Activated CD8-positive, alpha-beta T cell treated with anti-CD3 and anti-CD28 coated beads, Interleukin-2, amount 10 ng/mL, durations not matched to agents 7 days and 5 days (primary cell): ENCODE measurements at regions not wholly inside any gene's neighbourhood (a gene's known extent, or its start where the extent isn't known, plus 50 kb on each side); places are given as distances from the start of the nearest gene placed in this dataset.

Source experiments
- ATAC-seq: fragments of 150-1000 bp; cut with Tn5 transposase; one replicate; pipeline ENCODE4 v1.10.0; 2021; ENCODE audit warnings: moderate library complexity
- CTCF ChIA-PET: fragments of 350-600 bp; sonication (Branson Sonifier 250); formaldehyde crosslinking; loops from one replicate; lab custom pipeline; 2021; ENCODE audit warnings: antibody characterized with exemption; lab: Charles Lee
- POLR2A ChIA-PET: fragments of 350-600 bp; sonication (Branson Sonifier 250); formaldehyde crosslinking; loops from one replicate; lab custom pipeline; 2021; ENCODE audit warnings: antibody characterized with exemption; lab: Charles Lee
- DNase-seq: peaks from one replicate; pipeline ENCODE4 v3.0.0-alpha.2; 2020
- H3K27ac Mint-ChIP-seq: one replicate; pipeline ENCODE4 v1.8.0; 2021; ENCODE audit warnings: mild to moderate bottlenecking, mixed read lengths
- H3K27me3 Mint-ChIP-seq: one replicate; pipeline ENCODE4 v1.8.0; 2021; ENCODE audit warnings: low read depth, mixed read lengths
- H3K36me3 Mint-ChIP-seq: one replicate; pipeline ENCODE4 v1.8.0; 2021; ENCODE audit warnings: low read depth, mixed read lengths
- H3K4me1 Mint-ChIP-seq: one replicate; pipeline ENCODE4 v1.8.0; 2021; ENCODE audit warnings: low read depth, mixed read lengths
- H3K4me3 Mint-ChIP-seq: one replicate; pipeline ENCODE4 v1.8.0; 2021; ENCODE audit warnings: mild to moderate bottlenecking, mixed read lengths
- H3K9me3 Mint-ChIP-seq: one replicate; pipeline ENCODE4 v1.8.0; 2022; ENCODE audit warnings: mixed read lengths; ENCODE audit not compliant: insufficient read depth

DNA sequence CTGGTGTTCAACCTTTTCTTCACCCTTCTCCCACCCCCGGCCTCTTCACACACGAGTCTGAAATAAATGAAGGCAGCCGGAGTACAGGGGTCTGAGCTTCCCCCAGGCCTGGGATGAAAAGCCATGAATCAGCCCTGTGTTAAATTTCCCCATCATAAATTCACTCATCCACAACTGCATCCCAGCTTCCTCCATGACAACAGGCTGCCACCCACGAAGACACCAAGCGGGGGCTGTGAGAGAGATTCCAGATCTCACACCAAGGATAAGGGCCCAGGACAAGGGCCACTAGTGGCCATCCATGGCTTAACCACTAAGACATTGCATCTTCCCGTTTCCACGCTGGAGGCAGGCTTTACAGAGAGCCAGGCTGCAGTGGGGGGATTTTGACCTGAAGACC lies 93.9 kb upstream of the NCOR2 start:
- DNase-seq (no peak), ATAC-seq (no peak)
- Mint-ChIP-seq H3K27ac (no peak overlapping the region), H3K27me3 (peaks cover 3% of the 10 kb centered on the region), H3K4me1 (no peaks in the 10 kb centered on the region), H3K9me3 (no peaks in the 10 kb centered on the region), H3K36me3 (no peaks in the 10 kb centered on the region), H3K4me3 (no peak overlapping the region)
- POLR2A ChIA-PET, result no interaction called here
- CTCF ChIA-PET, result no interaction called here

DNA sequence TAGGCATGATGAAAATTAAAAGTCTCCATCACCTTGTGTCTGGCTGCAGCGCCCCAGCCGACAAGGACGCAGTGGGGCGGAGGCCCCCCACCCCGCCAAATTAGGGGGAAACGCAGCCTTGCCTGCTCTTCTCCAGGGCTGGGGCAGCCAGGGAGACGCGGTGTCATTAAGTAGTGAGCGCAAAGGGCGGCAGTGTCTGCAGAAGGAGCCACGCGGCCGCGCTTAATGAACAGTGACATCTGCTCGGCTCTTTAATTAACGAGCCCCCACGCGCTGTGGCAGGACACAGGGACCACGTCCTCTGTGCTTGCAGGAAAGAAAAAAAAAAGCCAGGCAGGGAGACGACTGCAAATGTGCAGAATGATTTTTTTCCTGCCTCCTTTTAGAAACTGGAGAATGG lies 93.4 kb upstream of the NCOR2 start:
- ATAC-seq, result no peak
- Mint-ChIP-seq H3K27ac (no peak overlapping the region), H3K4me1 (no peaks in the 10 kb centered on the region), H3K9me3 (no peaks in the 10 kb centered on the region), H3K4me3 (no peak overlapping the region), H3K27me3 (peaks cover 6% of the 10 kb centered on the region), H3K36me3 (no peaks in the 10 kb centered on the region)
- DNase-seq, result no peak
- ChIA-PET CTCF (no interaction called here), POLR2A (no interaction called here)

DNA sequence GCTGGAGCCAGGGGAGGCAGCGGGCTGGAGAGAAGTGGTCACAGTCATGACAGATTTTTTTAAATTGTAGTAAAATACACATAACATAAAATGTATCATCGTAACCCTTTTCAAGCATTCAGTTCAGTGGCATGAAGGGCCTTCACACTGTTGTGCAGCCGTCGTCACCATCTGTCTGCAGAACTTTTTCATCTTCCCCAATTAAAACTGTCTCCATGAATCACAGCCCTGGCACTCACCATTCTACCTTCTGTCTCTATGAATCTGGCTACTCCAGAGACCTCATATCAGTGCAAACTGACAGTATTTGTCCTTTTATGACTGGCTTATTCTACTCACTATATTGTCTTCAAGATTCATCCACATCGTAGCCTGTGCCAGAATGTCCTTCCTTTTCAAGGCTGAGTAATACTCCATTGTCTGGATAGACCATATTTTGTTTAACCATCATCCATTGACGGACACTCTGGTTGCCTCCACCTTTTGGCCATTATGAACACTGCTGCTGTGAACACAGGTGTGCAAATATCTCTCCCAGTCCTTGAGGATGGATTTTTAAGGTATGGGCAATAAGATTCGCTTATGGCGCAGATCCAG lies 91.5 kb upstream of the NCOR2 start:
- Mint-ChIP-seq H3K27me3 (peaks cover 8% of the 10 kb centered on the region), H3K9me3 (no peaks in the 10 kb centered on the region), H3K27ac (no peak overlapping the region), H3K36me3 (no peaks in the 10 kb centered on the region), H3K4me1 (no peaks in the 10 kb centered on the region), H3K4me3 (no peak overlapping the region)
- ChIA-PET CTCF (no interaction called here), POLR2A (no interaction called here)
- ATAC-seq (no peak), DNase-seq (no peak)

DNA sequence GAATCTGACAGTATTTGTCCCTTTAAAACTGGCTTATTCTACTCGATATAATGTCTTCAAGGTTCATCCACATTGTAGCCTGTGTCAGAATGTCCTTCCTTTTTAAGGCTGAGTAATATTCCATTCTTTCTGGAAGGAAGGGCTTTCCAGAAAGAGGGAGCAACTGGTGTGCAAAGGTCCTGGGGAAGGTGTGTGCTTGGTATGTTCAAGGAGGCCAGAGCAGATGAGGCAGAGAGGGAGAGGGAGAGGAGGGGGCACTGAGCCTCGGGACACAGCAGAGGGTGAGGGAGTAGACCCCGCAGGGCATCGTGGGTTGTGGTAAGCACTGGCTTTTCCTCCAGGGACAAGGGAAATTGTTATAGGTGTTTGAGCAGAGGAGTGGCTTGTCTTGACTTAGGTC lies 90.9 kb upstream of the NCOR2 start:
- H3K9me3 Mint-ChIP-seq, result no peaks in the 10 kb centered on the region
- ChIA-PET CTCF (no interaction called here), POLR2A (no interaction called here)
- H3K27me3 Mint-ChIP-seq, result peaks cover 11% of the 10 kb centered on the region
- no peaks in the 10 kb centered on the region for H3K4me1 Mint-ChIP-seq
- H3K27ac Mint-ChIP-seq, result no peak overlapping the region
- DNase-seq (no peak), ATAC-seq (no peak)
- H3K36me3 Mint-ChIP-seq, result no peaks in the 10 kb centered on the region
- H3K4me3 Mint-ChIP-seq, result no peak overlapping the region

DNA sequence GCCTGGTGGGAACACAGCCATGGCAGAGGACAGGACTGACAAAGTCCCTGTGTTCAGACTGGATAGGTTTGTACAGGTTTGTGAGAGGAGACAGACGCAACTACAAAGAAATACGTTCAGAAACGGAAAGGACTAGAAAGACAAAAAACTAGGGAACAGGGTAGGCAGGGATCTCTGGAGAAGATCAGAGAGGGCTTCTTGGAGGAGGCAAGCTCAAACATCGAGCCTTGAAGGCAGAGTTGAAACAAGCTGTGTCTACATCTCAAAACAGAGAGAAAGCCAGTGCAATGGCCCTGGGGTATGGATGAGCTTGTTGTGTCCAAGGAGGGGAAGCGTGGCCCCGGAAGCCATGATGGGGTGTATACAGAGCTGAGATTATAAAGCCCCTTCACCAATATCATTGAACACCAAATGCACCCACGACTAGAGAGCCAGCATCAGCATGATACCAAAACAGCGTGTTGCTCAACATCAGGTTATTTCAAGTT lies 89.6 kb upstream of the NCOR2 start:
- no peak overlapping the region for H3K27ac Mint-ChIP-seq
- no peak for DNase-seq
- H3K36me3 Mint-ChIP-seq, result no peaks in the 10 kb centered on the region
- no peak overlapping the region for H3K4me3 Mint-ChIP-seq
- POLR2A ChIA-PET, result no interaction called here
- H3K4me1 Mint-ChIP-seq, result no peaks in the 10 kb centered on the region
- no peak for ATAC-seq
- CTCF ChIA-PET, result no interaction called here
- peaks cover 10% of the 10 kb centered on the region for H3K27me3 Mint-ChIP-seq
- H3K9me3 Mint-ChIP-seq, result no peaks in the 10 kb centered on the region

DNA sequence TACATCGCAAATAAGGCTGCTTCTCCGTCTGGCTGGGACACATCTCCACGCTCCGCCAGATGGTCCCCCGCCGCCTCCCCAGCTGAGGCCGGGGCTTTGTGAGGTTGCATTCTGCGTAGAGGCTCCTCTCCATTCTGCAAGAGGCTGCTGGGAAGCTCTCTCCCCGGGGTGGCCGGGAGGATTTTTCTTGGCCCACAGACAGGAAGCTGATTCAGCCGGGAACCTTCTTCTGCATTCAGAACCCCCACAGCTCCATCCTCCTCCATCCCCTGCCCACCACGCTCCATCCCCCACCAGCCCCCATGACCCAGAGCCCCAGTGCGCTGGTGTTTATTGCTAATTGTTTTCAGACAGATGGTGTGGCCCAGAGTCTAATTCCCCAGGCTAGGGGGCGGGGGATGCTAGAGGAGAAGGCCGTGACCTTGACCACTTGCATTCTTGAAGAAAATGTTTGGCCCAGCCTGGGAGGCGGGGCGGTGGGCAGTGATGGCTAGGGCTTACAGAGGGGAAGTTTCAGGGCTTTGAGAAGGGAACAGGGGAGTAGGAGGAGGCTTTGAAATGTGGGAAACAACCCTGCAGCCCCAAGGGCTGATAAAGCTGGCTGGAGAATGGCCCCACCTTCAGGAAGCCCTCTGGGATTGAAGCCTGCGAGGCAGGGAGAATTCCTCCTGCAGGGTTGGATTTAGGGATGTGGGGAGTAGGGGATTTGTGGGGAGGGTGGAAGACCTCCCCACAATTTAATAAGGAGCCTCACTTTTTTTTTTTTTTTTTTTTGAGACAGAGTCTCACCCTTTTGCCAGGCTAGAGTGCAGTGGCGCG lies 88.5 kb upstream of the NCOR2 start:
- POLR2A ChIA-PET, result no interaction called here
- Mint-ChIP-seq H3K9me3 (no peaks in the 10 kb centered on the region), H3K4me3 (no peak overlapping the region), H3K36me3 (no peaks in the 10 kb centered on the region), H3K27ac (no peak overlapping the region), H3K27me3 (peaks cover 8% of the 10 kb centered on the region), H3K4me1 (no peaks in the 10 kb centered on the region)
- ATAC-seq (no peak), DNase-seq (no peak)
- CTCF ChIA-PET, result no interaction called here

DNA sequence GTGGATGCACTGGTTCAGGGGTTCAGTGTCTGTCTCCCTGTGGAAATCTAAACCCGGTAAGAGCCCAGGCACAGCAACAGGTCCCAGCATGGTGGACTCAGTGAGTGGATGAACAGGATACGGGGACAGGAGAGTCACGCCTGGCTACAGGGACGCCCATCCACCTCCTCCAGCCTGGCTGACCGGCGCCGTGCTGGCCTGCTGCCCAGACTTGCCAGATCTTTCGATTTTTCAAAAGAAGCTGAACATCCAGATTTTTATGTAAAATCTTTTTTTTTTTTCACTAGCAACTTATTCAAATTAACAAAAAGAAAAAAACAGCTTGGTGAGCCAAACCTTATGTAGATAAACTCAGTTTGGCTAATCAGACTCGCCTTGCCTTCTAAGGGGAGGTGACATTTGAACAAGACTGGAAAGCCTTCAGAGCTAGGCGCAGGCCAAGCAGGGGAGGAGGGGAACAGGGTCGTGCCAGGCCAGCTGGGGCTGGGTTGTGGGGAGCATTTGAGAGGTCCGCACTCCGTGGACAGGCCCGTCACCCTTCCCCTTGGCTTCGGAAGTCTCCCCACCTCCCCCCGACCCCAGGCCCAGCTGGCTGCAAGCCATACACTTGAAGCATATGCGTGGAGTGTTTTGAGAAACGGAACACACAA lies 87.8 kb upstream of the NCOR2 start:
- Mint-ChIP-seq H3K4me3 (no peak overlapping the region), H3K36me3 (no peaks in the 10 kb centered on the region), H3K4me1 (no peaks in the 10 kb centered on the region), H3K27ac (no peak overlapping the region), H3K27me3 (peaks cover 12% of the 10 kb centered on the region), H3K9me3 (no peaks in the 10 kb centered on the region)
- ATAC-seq, result no peak
- ChIA-PET CTCF (no interaction called here), POLR2A (no interaction called here)
- DNase-seq, result no peak

DNA sequence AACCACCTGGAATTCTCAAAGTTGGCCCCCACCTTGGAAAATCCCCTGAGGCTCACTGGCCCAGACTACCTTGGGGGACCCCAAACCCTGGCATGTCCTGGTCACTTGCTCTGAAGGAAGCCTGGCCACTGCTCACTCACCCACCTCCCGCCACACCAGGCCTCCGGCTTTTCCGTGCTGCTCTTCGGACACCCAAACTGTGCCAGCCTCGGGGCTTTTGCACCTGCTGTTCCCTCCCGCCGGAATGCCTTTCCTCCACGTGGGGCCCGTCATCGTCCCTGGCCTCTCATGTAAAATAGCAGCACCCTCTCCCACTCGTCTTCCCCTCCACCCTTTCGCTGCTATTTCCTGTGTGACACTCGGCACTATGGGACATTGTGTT lies 87.2 kb upstream of the NCOR2 start:
- Mint-ChIP-seq H3K4me3 (no peak overlapping the region), H3K27me3 (peaks cover 12% of the 10 kb centered on the region), H3K36me3 (no peaks in the 10 kb centered on the region), H3K27ac (no peak overlapping the region), H3K4me1 (no peaks in the 10 kb centered on the region), H3K9me3 (no peaks in the 10 kb centered on the region)
- no peak for ATAC-seq
- ChIA-PET CTCF (no interaction called here), POLR2A (no interaction called here)
- DNase-seq, result no peak

DNA sequence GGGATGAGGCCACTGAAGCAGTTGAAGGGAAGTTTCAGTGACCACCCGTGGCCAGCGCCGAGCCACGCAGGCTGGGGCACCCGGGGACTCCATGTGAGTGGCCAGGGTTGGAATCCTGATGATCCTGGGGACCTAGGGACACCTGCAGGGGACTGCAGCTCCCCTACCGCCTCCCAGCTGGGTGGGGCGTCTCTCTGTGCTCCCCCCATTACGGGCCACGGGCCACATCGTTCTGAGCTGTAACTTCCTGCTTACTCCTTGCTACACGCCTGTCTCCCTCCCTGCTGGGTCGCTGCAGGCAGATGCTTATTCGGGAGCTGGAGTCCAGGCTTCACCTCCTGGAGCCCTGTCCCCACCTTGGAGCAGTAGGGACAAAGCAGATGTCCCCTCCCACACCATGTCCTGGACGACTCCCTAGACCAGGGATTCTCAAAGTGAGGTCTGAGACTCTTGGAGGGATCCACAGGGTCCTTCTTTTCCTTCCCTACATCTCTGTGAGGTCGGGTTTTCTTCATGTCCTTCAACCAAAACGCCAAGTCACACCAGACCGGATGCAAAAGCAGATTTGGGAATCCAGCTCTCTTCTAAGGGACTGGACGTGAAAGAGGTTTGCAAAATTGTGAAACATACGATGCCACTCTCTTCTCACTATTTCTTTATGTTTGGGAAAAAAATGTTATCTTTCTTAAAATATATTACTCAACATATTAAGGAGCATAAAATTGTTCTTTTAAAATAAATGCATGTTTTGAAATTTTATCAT lies 85.9 kb upstream of the NCOR2 start:
- peaks cover 12% of the 10 kb centered on the region for H3K27me3 Mint-ChIP-seq
- ChIA-PET POLR2A (no interaction called here), CTCF (no interaction called here)
- no peaks in the 10 kb centered on the region for H3K36me3 Mint-ChIP-seq
- H3K4me3 Mint-ChIP-seq, result no peak overlapping the region
- ATAC-seq (no peak), DNase-seq (no peak)
- H3K27ac Mint-ChIP-seq, result no peak overlapping the region
- no peaks in the 10 kb centered on the region for H3K4me1 Mint-ChIP-seq
- H3K9me3 Mint-ChIP-seq, result peaks cover 4% of the 10 kb centered on the region

DNA sequence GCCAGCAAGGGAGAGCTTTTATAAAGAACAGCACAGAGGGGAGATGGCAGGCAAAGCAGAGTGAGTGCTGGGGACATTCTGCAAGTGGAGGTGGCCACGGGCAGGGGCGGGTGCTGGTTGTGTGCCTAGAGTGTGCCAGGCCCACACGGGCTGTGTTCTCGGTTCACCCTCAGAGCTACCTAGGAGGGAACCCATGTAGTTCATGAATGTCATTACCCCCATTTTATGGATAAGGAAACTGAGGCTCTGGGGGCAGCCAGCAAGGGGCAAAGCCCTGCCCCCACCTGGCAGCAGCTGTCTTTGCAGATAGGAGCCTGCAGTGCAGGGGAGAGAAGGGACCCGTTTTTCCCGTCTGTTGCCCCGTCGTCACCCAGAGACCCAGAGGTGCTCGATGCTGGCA lies 85.2 kb upstream of the NCOR2 start:
- Mint-ChIP-seq H3K9me3 (peaks cover 4% of the 10 kb centered on the region), H3K4me1 (no peaks in the 10 kb centered on the region), H3K4me3 (no peak overlapping the region), H3K27me3 (peaks cover 12% of the 10 kb centered on the region), H3K36me3 (no peaks in the 10 kb centered on the region), H3K27ac (no peak overlapping the region)
- ChIA-PET POLR2A (no interaction called here), CTCF (no interaction called here)
- ATAC-seq, result no peak
- no peak for DNase-seq

DNA sequence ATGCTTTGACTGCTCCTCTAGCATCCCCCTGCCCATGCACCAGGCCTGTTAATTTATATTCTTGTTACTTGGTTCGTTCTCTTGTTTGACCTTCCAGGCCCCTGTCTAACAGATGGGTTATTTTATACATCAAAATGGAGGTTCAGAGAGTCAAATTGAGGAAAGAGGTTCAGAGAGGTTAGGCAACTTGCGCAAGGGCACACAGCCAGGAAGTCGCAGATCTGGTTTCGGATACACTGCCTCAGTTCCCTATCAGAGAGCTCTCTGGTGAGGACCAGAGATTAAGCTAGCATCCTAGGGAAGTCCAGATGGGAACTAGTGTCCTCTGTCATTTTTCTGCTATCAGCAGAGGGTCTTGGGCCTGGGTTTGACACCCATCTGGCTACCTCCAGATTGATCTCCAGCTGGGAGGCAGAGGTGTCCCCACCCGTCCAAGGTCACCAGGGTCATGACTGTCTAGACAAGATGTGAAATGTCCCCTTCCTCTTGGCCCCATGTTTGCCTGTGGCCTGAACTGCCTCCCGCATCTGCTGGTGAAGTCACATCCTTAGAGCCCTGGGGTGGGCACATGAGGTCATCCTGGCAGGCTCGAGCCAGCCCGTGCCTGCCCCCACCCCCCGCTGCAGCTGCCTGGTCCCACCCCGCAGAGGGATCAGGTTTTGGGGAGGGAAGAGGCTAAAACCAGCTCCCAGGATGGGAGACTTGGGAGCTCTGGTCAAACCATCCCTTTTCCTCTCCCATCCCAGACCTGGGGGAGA lies 84.3 kb upstream of the NCOR2 start:
- ChIA-PET POLR2A (no interaction called here), CTCF (no interaction called here)
- H3K27ac Mint-ChIP-seq, result no peak overlapping the region

More for the DNA sequence above, 84.3 kb upstream of the NCOR2 start:
- peaks cover 12% of the 10 kb centered on the region for H3K27me3 Mint-ChIP-seq
- H3K4me1 Mint-ChIP-seq, result peaks cover 2% of the 10 kb centered on the region
- H3K36me3 Mint-ChIP-seq, result no peaks in the 10 kb centered on the region
- H3K9me3 Mint-ChIP-seq, result peaks cover 4% of the 10 kb centered on the region
- H3K4me3 Mint-ChIP-seq, result no peak overlapping the region
- ATAC-seq (no peak), DNase-seq (no peak)
